Endothelial cell of umbilical vein (primary cell): ENCODE measurements at regions not wholly inside any gene's neighbourhood (a gene's known extent, or its start where the extent isn't known, plus 50 kb on each side); places are given as distances from the start of the nearest gene placed in this dataset.

Experiments used
- BruUV-seq: library from RNA; stranded (reverse); fragments of 400-500 nt; replicated peaks from 2 replicates; lab custom pipeline; 2021; lab: Mats Ljungman, UMichigan
- CTCF ChIA-PET: fragments of 300-600, 350-600 bp; sonication (Branson Sonifier 250); formaldehyde crosslinking; loops from one replicate; lab custom pipeline; 2021; ENCODE audit warnings: antibody characterized with exemption, inconsistent platforms; lab: Charles Lee
- POLR2A ChIA-PET: fragments of 300-600, 350-600 bp; sonication (Branson Sonifier 250); formaldehyde crosslinking; loops from one replicate; lab custom pipeline; 2021; ENCODE audit warnings: antibody characterized with exemption, inconsistent platforms; lab: Charles Lee
- DNase-seq: peaks from one replicate; pipeline ENCODE4 v3.0.0-alpha.2; 2011; ENCODE audit warnings: low read depth, low spot score
- FAIRE-seq: peaks from 2 replicates; lab custom pipeline; 2011; peaks lifted over from hg19 to GRCh38; lab: Jason Lieb, UNC
- H2AFZ ChIP-seq: 2 replicates; pipeline ENCODE4 v1.6.0; 2012; ENCODE audit warnings: low read depth, low read length, control low read depth, inconsistent platforms
- H3K27ac ChIP-seq: 2 replicates; pipeline ENCODE4 v1.5.1; 2011; ENCODE audit warnings: low read depth, mild to moderate bottlenecking, control low read depth, low read length, moderate library complexity; ENCODE audit not compliant: insufficient read depth
- H3K27me3 ChIP-seq, 2 experiments: 2 replicates each; pipeline versions ENCODE4 v1.6.0 to v1.6.1; 2011; ENCODE audit warnings: low read length in 2 of 2, mixed read lengths in 1 of 2; ENCODE audit not compliant: control insufficient read depth in 2 of 2, insufficient read depth in 2 of 2
- H3K36me3 ChIP-seq, 2 experiments: 2 replicates in 1 of 2; 3 replicates in 1 of 2; pipeline ENCODE4 v1.5.1; 2011; ENCODE audit warnings: low read length in 2 of 2, mild to moderate bottlenecking in 1 of 2, moderate library complexity in 1 of 2; ENCODE audit not compliant: control insufficient read depth in 2 of 2, insufficient read depth in 2 of 2; ENCODE audit errors: extremely low read depth in 1 of 2
- H3K4me1 ChIP-seq: 3 replicates; pipeline ENCODE4 v1.5.1; 2011; ENCODE audit warnings: mild to moderate bottlenecking, low read length; ENCODE audit not compliant: control insufficient read depth, insufficient read depth; ENCODE audit errors: extremely low read depth
- H3K4me2 ChIP-seq: 2 replicates; pipeline ENCODE4 v1.6.1; 2011; ENCODE audit warnings: low read length, control low read depth, mixed read lengths; ENCODE audit not compliant: insufficient read depth
- H3K4me3 ChIP-seq, 3 experiments: fragments of 200-600 bp in 1 of 3; sonication (generic), shearing (Covaris generic) in 1 of 3; replicated peaks in 1 of 3; 2 replicates each; pipeline ENCODE4 v1.5.1; 2011 to 2016; ENCODE audit warnings: control low read depth in 3 of 3, low read length in 3 of 3, mild to moderate bottlenecking in 2 of 3, inconsistent platforms in 1 of 3, low read depth in 1 of 3, moderate library complexity in 1 of 3; ENCODE audit not compliant: insufficient read depth in 1 of 3
- H3K79me2 ChIP-seq: 2 replicates; pipeline ENCODE4 v1.6.0; 2012; ENCODE audit warnings: low read length, inconsistent platforms; ENCODE audit not compliant: control insufficient read depth, insufficient read depth
- H3K9ac ChIP-seq: replicated peaks from 2 replicates; pipeline ENCODE3; 2011; ENCODE audit warnings: low read length, control low read depth; ENCODE audit not compliant: insufficient read depth; ENCODE audit errors: extremely low read depth
- H3K9me1 ChIP-seq: replicated peaks from 3 replicates; pipeline ENCODE4 v1.6.0; 2011; ENCODE audit warnings: mild to moderate bottlenecking, low read length; ENCODE audit not compliant: control insufficient read depth, insufficient read depth; ENCODE audit errors: extremely low read depth
- H3K9me3 ChIP-seq: replicated peaks from 2 replicates; pipeline ENCODE4 v1.5.1; 2012; ENCODE audit warnings: low read length, inconsistent platforms; ENCODE audit not compliant: control insufficient read depth, insufficient read depth
- H4K20me1 ChIP-seq: replicated peaks from 2 replicates; pipeline ENCODE3; 2011; ENCODE audit warnings: mild to moderate bottlenecking, low read length; ENCODE audit not compliant: control insufficient read depth, insufficient read depth; ENCODE audit errors: extremely low read depth
- EZH2 ChIP-seq: IDR thresholded peaks from 2 replicates; pipeline ENCODE4 v1.6.1; 2012; ENCODE audit warnings: borderline replicate concordance, low read depth, mild to moderate bottlenecking, moderate library complexity, low read length, inconsistent platforms; ENCODE audit not compliant: severe bottlenecking
- FOS ChIP-seq: IDR thresholded peaks from 2 replicates; pipeline ENCODE4 v1.6.1; 2011; ENCODE audit warnings: mild to moderate bottlenecking, low read length, moderate library complexity, borderline replicate concordance; ENCODE audit not compliant: insufficient read depth
- JUN ChIP-seq: IDR thresholded peaks from 2 replicates; pipeline ENCODE4 v1.6.1; 2011; ENCODE audit warnings: borderline replicate concordance, low read depth; ENCODE audit not compliant: insufficient read length, insufficient read depth
- MYC ChIP-seq: IDR thresholded peaks from one replicate; pipeline ENCODE4 v1.6.1; 2011; ENCODE audit warnings: mild to moderate bottlenecking, low read depth, low read length
- POLR2A ChIP-seq: IDR thresholded peaks from 2 replicates; pipeline ENCODE4 v1.6.1; 2012; ENCODE audit warnings: low read depth, mild to moderate bottlenecking, control low read depth, low read length
- POLR2AphosphoS5 ChIP-seq: IDR thresholded peaks from 2 replicates; pipeline ENCODE4 v1.6.1; 2012; ENCODE audit warnings: low read depth, mild to moderate bottlenecking, control low read depth, low read length, moderate library complexity; ENCODE audit not compliant: insufficient read depth
- dilution Hi-C: fragments of 300-500 bp; cut with MboI; formaldehyde crosslinking; loops from one replicate; pipeline ENCODE4 v1.15.0; 2019; ENCODE audit warnings: low sequenced_read_pairs; ENCODE audit not compliant: extremely low pct_ligation_motif_present
- intact Hi-C: fragments of 100-400 bp; cut with micrococcal nuclease; formaldehyde crosslinking; loops from one replicate; pipeline ENCODE4 v1.10.0; 2022
- TF ChIP-seq, protein P1 (sequence below), 2 donors: IDR thresholded peaks; 1 replicate in 1 of 2; 2 replicates in 1 of 2; pipeline ENCODE4 v1.5.1; 2011; ENCODE audit warnings: low read length in 2 of 2, mild to moderate bottlenecking in 2 of 2, moderate library complexity in 2 of 2, control low read depth in 1 of 2, inconsistent platforms in 1 of 2, low read depth in 1 of 2; ENCODE audit not compliant: insufficient read depth in 1 of 2; ENCODE audit errors: extremely low read depth in 1 of 2

DNA sequence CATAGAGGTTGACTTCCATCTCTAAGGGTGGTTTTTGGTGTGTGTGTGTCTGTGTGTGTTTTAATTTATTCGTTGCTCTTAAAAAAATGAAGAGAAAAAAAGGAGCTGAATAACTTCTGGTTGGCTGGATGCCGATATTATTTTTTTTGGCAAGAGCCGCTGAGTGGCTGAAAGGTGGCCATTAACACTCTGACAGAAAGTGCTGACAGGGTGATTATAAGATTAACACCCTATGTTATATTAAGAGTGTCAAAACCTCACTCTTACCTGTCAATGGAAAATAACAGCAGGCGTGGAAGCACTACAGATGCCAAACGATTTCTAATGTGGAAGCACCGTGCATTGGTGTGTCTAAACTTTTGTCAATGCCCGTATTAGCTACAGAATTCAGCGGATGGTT lies 622.5 kb downstream of the ANKRD50 start:
- Histone ChIP-seq H3K4me3 (no peak overlapping the region), H3K9me3 (no peaks in the 10 kb centered on the region), H4K20me1 (no peaks in the 10 kb centered on the region), H3K27ac (no peak overlapping the region), H2AFZ (no peak overlapping the region), H3K9ac (no peak overlapping the region), H3K36me3 (no peaks in the 10 kb centered on the region), H3K4me2 (no peak overlapping the region), H3K4me1 (no peaks in the 10 kb centered on the region), H3K9me1 (no peaks in the 10 kb centered on the region), H3K27me3 (no peaks in the 10 kb centered on the region), H3K79me2 (no peaks in the 10 kb centered on the region)
- dilution Hi-C loops, result no loop called here
- TF ChIP-seq MYC (no peak), FOS (no peak), EZH2 (no peak), POLR2A (no peak), POLR2AphosphoS5 (no peak), JUN (no peak)
- TF ChIP-seq, protein P1, sequence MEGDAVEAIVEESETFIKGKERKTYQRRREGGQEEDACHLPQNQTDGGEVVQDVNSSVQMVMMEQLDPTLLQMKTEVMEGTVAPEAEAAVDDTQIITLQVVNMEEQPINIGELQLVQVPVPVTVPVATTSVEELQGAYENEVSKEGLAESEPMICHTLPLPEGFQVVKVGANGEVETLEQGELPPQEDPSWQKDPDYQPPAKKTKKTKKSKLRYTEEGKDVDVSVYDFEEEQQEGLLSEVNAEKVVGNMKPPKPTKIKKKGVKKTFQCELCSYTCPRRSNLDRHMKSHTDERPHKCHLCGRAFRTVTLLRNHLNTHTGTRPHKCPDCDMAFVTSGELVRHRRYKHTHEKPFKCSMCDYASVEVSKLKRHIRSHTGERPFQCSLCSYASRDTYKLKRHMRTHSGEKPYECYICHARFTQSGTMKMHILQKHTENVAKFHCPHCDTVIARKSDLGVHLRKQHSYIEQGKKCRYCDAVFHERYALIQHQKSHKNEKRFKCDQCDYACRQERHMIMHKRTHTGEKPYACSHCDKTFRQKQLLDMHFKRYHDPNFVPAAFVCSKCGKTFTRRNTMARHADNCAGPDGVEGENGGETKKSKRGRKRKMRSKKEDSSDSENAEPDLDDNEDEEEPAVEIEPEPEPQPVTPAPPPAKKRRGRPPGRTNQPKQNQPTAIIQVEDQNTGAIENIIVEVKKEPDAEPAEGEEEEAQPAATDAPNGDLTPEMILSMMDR (IDR thresholded peaks at IDR 0.05; ENCODE audit: extremely low read depth in 1 of 2, insufficient read depth in 1 of 2, low read depth in 1 of 2, low read length in 2 of 2), result no peak
- intact Hi-C loops, result no loop called here
- DNase-seq (peak; percentile 21), FAIRE-seq (no peak)
- CTCF ChIA-PET, result interaction anchor here (1.1 kb wide), 1 partner anchor 36 kb away, joined by 4 read pairs; no protein-coding TSS in a partner anchor
- POLR2A ChIA-PET, result interaction anchor here (0.6 kb wide), 1 partner anchor 106 kb away, joined by 13 read pairs; no protein-coding TSS in a partner anchor
- no TSS peak for BruUV-seq
